HG02678 (cell line): ENCODE measurements at regions not wholly inside any gene's neighbourhood (a gene's known extent, or its start where the extent isn't known, plus 50 kb on each side); places are given as distances from the start of the nearest gene placed in this dataset.

Experiments used
- ATAC-seq: cut with Tn5 transposase; IDR thresholded peaks from one replicate; pipeline ENCODE4 v1.9.1; 2021; ENCODE audit warnings: mild to moderate bottlenecking, moderate library complexity; ENCODE audit not compliant: unreplicated experiment

DNA sequence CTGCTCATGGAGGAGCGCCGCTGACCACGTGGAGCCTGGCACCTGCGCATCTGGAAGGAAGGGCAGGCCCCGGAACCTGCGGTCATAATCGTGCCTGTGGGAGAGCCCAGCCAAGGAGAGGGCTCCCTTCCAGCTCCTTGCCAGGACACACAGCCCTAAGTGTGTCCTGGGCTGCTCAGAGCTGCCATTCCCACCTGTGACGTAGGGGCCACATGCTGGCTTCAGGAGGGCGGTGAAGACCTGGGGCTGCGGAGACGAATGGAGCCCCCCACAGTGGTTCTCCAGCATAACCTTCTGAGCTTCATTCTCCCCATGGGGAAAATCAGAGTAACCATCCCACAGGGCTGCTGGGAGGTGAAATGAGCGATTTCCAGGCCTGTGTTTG is 127.6 kb upstream of the CHST15 start:
- no peak for ATAC-seq

DNA sequence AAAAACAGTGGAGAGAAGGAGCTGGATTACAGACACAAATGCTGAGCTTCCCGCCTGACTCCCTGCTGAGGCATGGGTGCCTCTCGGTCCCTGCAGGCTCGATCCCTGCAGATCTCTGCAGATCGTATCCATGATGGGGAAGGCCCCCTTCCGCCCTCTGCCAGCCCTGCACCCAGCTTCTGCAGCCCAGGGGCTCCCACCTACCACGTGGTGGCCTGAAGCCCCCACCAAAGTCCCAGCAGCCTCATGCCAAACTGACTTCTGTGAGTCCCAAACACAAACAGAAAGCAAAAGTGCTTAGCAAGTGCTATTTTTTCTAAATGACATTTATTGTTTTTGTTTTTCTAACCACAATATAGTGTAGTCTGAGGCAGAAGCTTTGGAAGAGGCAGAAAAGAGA is 127.1 kb upstream of the CHST15 start:
- no peak for ATAC-seq

- no peak for ATAC-seq
These were observed 126.3 kb upstream of the CHST15 start for GRCh38 chr10:124219655-124220054.

DNA sequence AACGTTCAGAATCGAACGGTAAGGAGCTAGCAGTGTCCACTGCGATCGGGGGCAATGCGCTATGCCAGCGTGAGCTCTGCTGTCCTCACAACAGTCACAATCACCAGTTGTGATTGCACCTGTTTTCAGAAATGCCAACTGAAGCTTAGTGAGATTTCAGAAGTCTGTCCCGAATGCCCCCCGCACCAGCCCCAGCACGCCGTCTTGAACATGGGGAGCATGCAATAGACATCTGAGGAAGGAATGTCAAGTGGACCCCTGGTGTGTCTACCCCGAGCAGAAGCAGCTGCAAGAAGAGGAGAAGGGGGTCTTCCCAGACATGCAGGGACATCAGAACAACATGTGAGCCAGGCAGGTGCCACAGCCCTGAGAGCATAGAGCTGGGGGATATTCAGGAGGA is 125.7 kb upstream of the CHST15 start:
- ATAC-seq = no peak

DNA sequence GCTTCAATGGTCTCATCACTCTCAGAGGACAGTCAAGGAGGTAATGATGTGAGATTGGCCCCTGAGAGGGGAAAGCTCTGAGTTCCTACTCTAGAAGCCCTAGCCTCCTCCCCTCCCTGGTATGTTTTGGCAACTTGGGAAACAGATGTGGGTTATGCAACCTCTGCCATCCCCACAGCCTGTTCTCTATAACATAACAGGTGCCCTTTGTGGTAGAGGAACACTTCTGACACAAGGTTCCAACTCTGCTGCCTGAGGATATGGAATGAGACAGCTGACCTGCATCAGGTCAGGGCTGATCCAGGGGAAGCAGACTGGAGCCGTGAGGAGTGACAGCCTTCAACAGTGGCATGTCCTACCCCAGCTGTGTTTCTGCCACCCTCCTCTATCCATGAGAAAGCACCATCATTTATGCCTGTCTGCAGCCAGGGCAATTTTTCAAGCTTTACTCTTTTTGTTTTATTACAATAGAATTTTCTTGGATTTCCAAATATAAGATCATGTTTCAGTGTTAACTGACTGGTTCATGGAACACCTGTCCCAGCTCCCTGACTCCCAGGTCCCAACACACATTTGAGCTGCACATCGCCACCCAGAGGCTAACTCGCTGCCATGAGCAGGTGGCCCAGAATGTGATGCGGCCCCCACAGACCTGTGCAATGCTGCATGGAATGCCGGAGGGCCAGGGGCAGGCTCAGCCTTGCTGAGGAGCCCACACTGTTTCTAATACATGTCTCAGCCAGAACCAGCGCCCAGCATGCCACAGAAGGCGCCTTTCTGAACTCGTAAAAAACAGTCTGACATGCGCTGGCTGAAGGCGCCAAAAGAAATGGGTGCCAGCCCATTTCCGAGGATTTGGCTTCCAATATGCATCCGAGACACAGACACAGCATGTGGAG is 124.8 kb upstream of the CHST15 start:
- ATAC-seq = no peak

DNA sequence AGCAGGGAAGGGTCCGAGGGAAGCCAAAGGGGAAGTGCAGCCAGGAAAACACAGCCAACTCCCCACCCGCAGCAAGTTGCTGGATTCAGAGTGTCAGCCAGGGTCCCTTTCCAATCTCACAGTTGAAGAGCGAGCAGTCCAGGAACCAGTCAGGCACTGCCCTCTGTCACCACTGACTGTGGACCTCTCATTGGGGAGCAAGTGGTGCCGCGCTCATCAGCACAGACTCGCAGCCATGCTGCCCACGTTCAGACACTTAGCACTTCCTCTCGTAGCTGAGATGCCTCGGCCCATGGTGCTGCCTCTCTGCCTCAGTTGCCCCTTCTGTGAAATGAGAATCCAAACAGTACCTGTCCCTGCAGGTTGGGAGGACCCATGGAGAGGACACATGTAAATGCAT is 123.6 kb upstream of the CHST15 start:
- no peak for ATAC-seq

GRCh38 chr10:124214610-124215375 is 121.4 kb upstream of the CHST15 start:
- ATAC-seq = no peak

- ATAC-seq = no peak
These were observed 120.6 kb upstream of the CHST15 start for GRCh38 chr10:124213899-124214510.

- no peak for ATAC-seq
These were observed 120.1 kb upstream of the CHST15 start for GRCh38 chr10:124213471-124213870.

- ATAC-seq = no peak
These were observed 119.3 kb upstream of the CHST15 start for GRCh38 chr10:124212702-124213101.

GRCh38 chr10:124211921-124212320 is 118.5 kb upstream of the CHST15 start:
- no peak for ATAC-seq

DNA sequence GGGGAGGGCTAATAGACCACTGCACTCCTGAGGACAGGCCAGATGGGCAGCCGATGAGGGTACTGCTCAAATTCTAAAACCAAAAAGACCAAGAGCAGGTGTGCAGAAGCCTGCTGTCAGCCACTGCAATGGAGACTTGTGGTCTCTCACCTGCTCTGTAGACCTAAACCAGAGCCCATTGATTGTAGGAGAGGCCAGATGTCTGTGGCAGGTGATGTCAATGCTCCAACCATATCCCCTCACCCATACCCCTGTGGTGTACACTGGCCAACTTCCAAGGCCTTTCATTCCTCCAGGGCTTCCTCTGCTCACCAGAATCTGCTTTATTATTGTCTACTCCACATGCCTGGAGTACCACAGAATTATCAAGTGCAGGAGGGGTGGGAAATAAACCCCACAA is 116.9 kb upstream of the CHST15 start:
- ATAC-seq = no peak

GRCh38 chr10:124207391-124207790 is 114.0 kb upstream of the CHST15 start:
- no peak for ATAC-seq

DNA sequence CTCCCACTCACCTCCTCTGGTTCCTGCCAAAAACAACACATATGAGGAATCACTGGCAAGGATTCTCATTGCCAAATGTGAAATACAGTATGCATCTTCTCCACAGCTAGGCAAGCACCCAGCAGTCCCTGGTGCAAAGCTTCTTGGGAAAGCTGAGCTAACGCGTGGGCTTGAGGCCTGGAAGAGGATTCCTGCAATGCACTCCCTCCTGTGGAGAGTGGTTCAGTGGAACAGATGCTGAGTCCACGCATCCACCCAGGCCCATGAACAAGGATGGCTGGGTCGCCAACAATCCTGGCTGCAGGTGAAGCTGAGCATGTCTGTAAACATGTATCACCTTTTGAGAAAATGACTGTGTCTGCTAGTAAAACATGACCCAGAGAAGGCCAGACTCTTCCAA is 113.2 kb upstream of the CHST15 start:
- ATAC-seq = no peak

GRCh38 chr10:124205432-124205831 is 112.0 kb upstream of the CHST15 start:
- no peak for ATAC-seq

DNA sequence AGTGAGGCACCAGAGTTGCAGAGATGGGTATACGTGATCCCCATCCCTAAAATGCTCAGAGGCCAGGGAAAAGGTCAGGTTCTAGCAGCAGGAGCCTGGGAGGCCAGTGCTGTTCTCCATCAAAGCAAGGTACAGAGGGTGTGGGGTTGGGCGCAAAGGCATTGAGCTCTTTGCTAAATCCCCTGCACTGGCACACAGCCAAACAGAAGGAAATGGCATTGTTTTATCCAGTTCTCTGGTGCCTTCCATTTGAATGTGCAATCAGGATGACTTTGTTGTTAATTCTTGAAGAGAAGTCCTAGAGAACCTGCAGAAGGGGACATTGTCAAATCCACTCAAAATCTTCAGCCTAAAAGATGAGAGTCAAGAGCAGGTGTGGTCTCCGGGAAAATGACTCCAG is 111.3 kb upstream of the CHST15 start:
- no peak for ATAC-seq

DNA sequence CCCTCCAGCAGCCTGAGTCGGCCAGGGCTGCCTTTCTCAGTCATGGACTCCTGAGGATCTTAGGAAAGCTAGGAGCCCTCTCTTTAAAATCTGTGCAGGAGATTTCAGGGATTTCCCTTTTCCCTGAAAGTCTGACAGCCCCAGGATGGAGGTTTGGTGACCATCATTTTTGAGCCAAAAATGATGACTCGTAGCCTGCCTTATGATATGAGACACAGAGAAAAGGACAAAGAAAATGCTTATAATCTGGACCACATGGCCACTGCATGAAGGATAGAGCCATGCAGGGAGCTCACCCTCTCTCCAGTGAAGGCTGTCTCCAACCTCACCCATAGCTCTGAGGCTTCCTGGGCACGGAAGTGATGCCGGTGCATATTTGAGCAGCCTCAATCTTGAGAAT is 106.6 kb upstream of the CHST15 start:
- no peak for ATAC-seq

GRCh38 chr10:124198871-124199270 is 105.5 kb upstream of the CHST15 start:
- no peak for ATAC-seq

DNA sequence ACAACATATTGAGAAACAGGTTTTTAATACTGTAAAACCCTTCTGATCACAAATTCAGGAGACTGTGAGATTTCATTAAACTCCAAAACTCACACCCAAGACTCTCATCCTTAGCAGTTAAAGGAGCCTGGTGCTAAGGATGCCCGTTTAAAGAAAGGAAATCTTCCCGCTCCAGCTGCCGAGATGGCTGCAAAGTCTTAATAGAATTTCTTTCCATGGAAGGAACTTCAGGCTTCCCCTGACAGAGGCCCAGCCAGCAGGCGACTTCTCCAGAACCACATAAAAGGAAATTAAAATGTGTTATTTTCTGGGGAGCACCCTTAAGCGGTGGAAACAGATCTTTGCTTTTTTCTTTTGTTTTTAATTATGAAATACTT is 104.7 kb upstream of the CHST15 start:
- ATAC-seq = no peak

- ATAC-seq = no peak
These were observed 104.2 kb upstream of the CHST15 start for GRCh38 chr10:124197371-124198124.

DNA sequence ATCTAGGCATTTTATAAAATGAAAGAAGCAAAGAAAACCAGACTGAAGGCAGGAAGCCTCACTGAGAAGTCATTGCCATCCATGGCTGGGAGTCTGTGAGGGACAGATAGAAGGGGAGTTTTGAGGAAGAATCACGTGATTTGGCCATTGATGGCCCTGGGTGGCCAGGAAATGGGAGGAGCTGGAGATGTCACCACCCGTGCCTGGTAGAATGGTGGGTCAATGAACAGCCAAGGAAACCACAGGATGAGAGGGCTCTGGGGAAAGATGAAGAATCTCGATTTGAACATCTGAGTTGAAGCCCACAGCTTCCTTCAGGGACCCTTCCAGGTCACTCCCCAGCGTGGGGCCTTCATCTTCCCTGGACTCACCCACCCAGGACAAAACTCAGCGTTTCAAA is 103.3 kb upstream of the CHST15 start:
- ATAC-seq = no peak
